ENCODE measurements at regions not wholly inside any gene's neighbourhood (a gene's known extent, or its start where the extent isn't known, plus 50 kb on each side); places are given as distances from the start of the nearest gene placed in this dataset.
A peak's percentile ranks its signal among the peaks of the same experiment; 100 is the strongest.

- ATAC-seq (peak; percentile 93), DNase-seq (peak; percentile 87)
- no peak overlapping the region for H3K4me3 ChIP-seq
- no peaks in the 10 kb centered on the region for H3K36me3 ChIP-seq
- intact Hi-C loops (cut with DNase I), result no loop called here
- no peaks in the 10 kb centered on the region for H3K27me3 ChIP-seq
- H3K27ac ChIP-seq, result peak overlapping the region; percentile 42
- H3K4me1 ChIP-seq, result no peaks in the 10 kb centered on the region
- no peaks in the 10 kb centered on the region for H3K9me3 ChIP-seq
- TF ChIP-seq CTCF (IDR thresholded peaks at IDR 0.05), result no peak
These were observed 83.9 kb upstream of the YWHAQ start for GRCh38 chr2:9714630-9715214.

- Histone ChIP-seq H3K4me3 (no peak overlapping the region), H3K36me3 (no peaks in the 10 kb centered on the region), H3K4me1 (no peaks in the 10 kb centered on the region), H3K27me3 (no peaks in the 10 kb centered on the region), H3K27ac (peak overlapping the region; percentile 42), H3K9me3 (no peaks in the 10 kb centered on the region)
- intact Hi-C loops (cut with DNase I), result no loop called here
- no peak for DNase-seq
- no peak for TF ChIP-seq CTCF (IDR thresholded peaks at IDR 0.05)
- peak; percentile 79 for ATAC-seq
These were observed 84.4 kb upstream of the YWHAQ start for GRCh38 chr2:9715238-9715637.

- no peaks in the 10 kb centered on the region for H3K9me3 ChIP-seq
- no peak for ATAC-seq
- no peak for TF ChIP-seq CTCF (IDR thresholded peaks at IDR 0.05)
These were observed 87.2 kb upstream of the YWHAQ start for GRCh38 chr2:9717886-9718451.

GRCh38 chr2:9720352-9721093 lies 89.7 kb upstream of the YWHAQ start:
- ATAC-seq, result no peak
- Histone ChIP-seq H3K9me3 (no peaks in the 10 kb centered on the region), H3K4me3 (no peak overlapping the region), H3K4me1 (no peaks in the 10 kb centered on the region), H3K27ac (no peak overlapping the region), H3K27me3 (no peaks in the 10 kb centered on the region), H3K36me3 (no peaks in the 10 kb centered on the region)
- intact Hi-C loops (cut with DNase I), result no loop called here
- no peak for TF ChIP-seq CTCF (IDR thresholded peaks at IDR 0.05)
- DNase-seq, result no peak

More at GRCh38 chr2:9717886-9718451, 87.2 kb upstream of the YWHAQ start:
- no peak overlapping the region for H3K27ac ChIP-seq
- no peak overlapping the region for H3K4me3 ChIP-seq
- no peaks in the 10 kb centered on the region for H3K36me3 ChIP-seq
- no peak for DNase-seq
- intact Hi-C loops (cut with DNase I), result no loop called here
- H3K27me3 ChIP-seq, result no peaks in the 10 kb centered on the region
- no peaks in the 10 kb centered on the region for H3K4me1 ChIP-seq

GRCh38 chr2:9721344-9721743 lies 90.5 kb upstream of the YWHAQ start:
- Histone ChIP-seq H3K4me1 (no peaks in the 10 kb centered on the region), H3K4me3 (no peak overlapping the region), H3K36me3 (no peaks in the 10 kb centered on the region), H3K27ac (no peak overlapping the region), H3K9me3 (no peaks in the 10 kb centered on the region), H3K27me3 (no peaks in the 10 kb centered on the region)
- DNase-seq, result no peak
- ATAC-seq, result no peak
- intact Hi-C loops (cut with DNase I), result no loop called here
- TF ChIP-seq CTCF (IDR thresholded peaks at IDR 0.05), result no peak

Data from upper lobe of right lung (tissue), 1 donor.